K562 (cell line): ENCODE measurements at regions not wholly inside any gene's neighbourhood (a gene's known extent, or its start where the extent isn't known, plus 50 kb on each side); places are given as distances from the start of the nearest gene placed in this dataset.

Source experiments
- CCNT2 ChIP-seq: IDR thresholded peaks from 2 replicates; pipeline ENCODE4 v1.6.1; 2011; ENCODE audit warnings: borderline replicate concordance, low read depth, mild to moderate bottlenecking, moderate library complexity, mixed read lengths, low read length; ENCODE audit not compliant: insufficient read length; ENCODE audit errors: extremely low read depth
- DMBX1 ChIP-seq: fragments of 250-450 bp; sonication (Bioruptor Pico); IDR thresholded peaks from 2 replicates; pipeline ENCODE4 v1.8.0; 2022; ENCODE audit warnings: inconsistent platforms, mild to moderate bottlenecking, moderate library complexity, borderline replicate concordance
- FOSL1 ChIP-seq: fragments of 200-800 bp; sonication (Bioruptor generic); conservative IDR thresholded peaks from 2 replicates; pipeline ENCODE4 v1.6.1; 2016; ENCODE audit warnings: missing genetic modification characterization, missing compliant biosample characterization
- FOXK2 ChIP-seq, 2 experiments: fragments of 450-650 bp; IDR thresholded peaks in 1 of 2; conservative IDR thresholded peaks in 1 of 2; 2 replicates each; pipeline ENCODE4 v1.6.1; 2016; ENCODE audit warnings: low read depth in 2 of 2, mild to moderate bottlenecking in 1 of 2
- MAZ ChIP-seq, 2 experiments: fragments of 450-650 bp in 1 of 2; sonication (generic) in 1 of 2; formaldehyde crosslinking; IDR thresholded peaks in 1 of 2; conservative IDR thresholded peaks in 1 of 2; 2 replicates each; pipeline versions ENCODE4 v1.4.0 to v1.5.0; 2020; ENCODE audit warnings: mild to moderate bottlenecking in 1 of 2, missing genetic modification reagents in 1 of 2
- NCOR1 ChIP-seq: fragments of 450-650 bp; IDR thresholded peaks from 2 replicates; pipeline ENCODE4 v1.6.1; 2016; ENCODE audit warnings: mild to moderate bottlenecking, moderate library complexity
- NFE2L1 ChIP-seq: fragments of 450-650 bp; IDR thresholded peaks from 2 replicates; pipeline ENCODE4 v1.6.1; 2016; ENCODE audit warnings: missing genetic modification characterization, low read depth, mild to moderate bottlenecking, missing compliant biosample characterization, moderate library complexity, borderline replicate concordance
- PHF21A ChIP-seq: fragments of 450-650 bp; IDR thresholded peaks from 2 replicates; pipeline ENCODE4 v1.6.1; 2017; ENCODE audit warnings: low read depth, borderline replicate concordance
- RBM15 ChIP-seq: fragments of 200-400 bp; formaldehyde crosslinking; IDR thresholded peaks from 2 replicates; pipeline ENCODE4 v1.6.1; 2018; ENCODE audit warnings: mild to moderate bottlenecking, low read length, moderate library complexity; ENCODE audit not compliant: insufficient read depth
- RFX7 ChIP-seq: fragments of 250-450 bp; sonication (Bioruptor Pico); IDR thresholded peaks from 2 replicates; pipeline ENCODE4 v1.5.1; 2021; ENCODE audit warnings: mild to moderate bottlenecking
- SMC3 ChIP-seq: conservative IDR thresholded peaks from 2 replicates; pipeline ENCODE4 v1.6.1; 2011; ENCODE audit warnings: low read depth, low read length, improper control_type of control experiment; ENCODE audit not compliant: insufficient read depth
- ZNF354B ChIP-seq: fragments of 250-450 bp; sonication (Bioruptor Pico); IDR thresholded peaks from 2 replicates; pipeline ENCODE4 v1.4.0; 2020
- ZNF384 ChIP-seq: IDR thresholded peaks from 2 replicates; pipeline ENCODE4 v1.6.1; 2012; ENCODE audit warnings: low read depth, low read length, improper control_type of control experiment
- ZNF436 ChIP-seq: fragments of 250-450, 450-650 bp; sonication (Bioruptor Pico); formaldehyde crosslinking; IDR thresholded peaks from 2 replicates; pipeline ENCODE4 v1.7.0; 2020; ENCODE audit warnings: mild to moderate bottlenecking
- TF ChIP-seq, protein P1 (sequence below), 2 experiments: fragments of 450-650 bp; formaldehyde crosslinking in 1 of 2; IDR thresholded peaks; 2 replicates each; pipeline versions ENCODE4 v1.4.0 to v1.6.1; 2014 to 2020; ENCODE audit warnings: mild to moderate bottlenecking in 2 of 2, borderline replicate concordance in 1 of 2, low read depth in 1 of 2
- TF ChIP-seq, protein P2 (sequence below), 3 experiments: IDR thresholded peaks in 2 of 3; conservative IDR thresholded peaks in 1 of 3; 2 replicates each; pipeline ENCODE4 v1.5.1; 2011 to 2012; ENCODE audit warnings: low read length in 3 of 3, mild to moderate bottlenecking in 3 of 3, control low read depth in 2 of 3, improper control_type of control experiment in 1 of 3, inconsistent platforms in 1 of 3, low read depth in 1 of 3, mixed read lengths in 1 of 3, moderate library complexity in 1 of 3; ENCODE audit not compliant: insufficient read depth in 2 of 3

DNA sequence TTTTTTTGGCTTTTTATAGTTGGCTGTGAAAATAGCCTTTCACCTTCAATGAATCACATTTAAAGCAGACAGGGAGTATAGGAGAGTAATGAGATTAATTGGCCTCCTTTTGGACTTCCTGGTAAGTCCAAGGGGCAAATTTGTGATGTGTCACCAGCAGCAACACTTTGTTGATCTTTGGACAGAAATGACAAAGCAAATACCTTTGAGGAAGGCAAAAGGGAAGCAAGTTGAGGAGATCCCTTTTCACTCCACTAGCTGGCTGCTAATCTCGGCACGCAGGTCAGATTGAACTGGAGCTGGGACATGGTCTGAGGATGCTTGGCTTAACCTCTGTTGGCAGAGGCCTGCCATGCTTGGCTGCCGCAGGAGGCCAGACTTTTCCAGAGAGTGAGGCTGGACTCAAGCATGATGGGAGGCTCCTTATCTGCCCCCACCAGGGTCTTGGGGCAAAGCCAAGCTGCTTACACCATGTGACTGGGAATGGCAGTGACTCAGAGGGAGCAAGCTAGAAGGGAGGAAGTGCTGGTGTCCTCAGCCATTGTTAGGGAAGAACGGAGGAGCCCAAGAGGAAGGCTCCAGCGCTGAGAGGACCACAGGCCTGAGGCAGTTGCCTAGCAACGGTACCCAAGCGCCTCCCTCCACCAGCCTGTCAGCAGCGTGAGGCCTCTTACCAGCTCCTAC, 174.5 kb upstream of the MAP1B start (continued):
- TF ChIP-seq SMC3 (no peak), ZNF384 (no peak), MAZ (CRISPR knock-in tag; conservative IDR thresholded peaks at IDR 0.05 in 1 of 2, IDR thresholded peaks at IDR 0.05 in 1 of 2) (peak in 1 of 2 experiments; percentile 58; a peak in 1 of 4 replicates), FOSL1 (peak; percentile 93), CCNT2 (peak; percentile 32), DMBX1 (CRISPR knock-in tag) (no peak), RBM15 (no peak), ZNF354B (no peak), FOXK2 (conservative IDR thresholded peaks at IDR 0.05 in 1 of 2, IDR thresholded peaks at IDR 0.05 in 1 of 2; ENCODE audit: low read depth in 2 of 2) (peak in 1 of 2 experiments; percentile 52; a peak in 2 of 4 replicates), NFE2L1 (no peak), PHF21A (no peak), ZNF436 (CRISPR knock-in tag) (no peak), NCOR1 (peak; percentile 26; the same call in 1 of the 2 replicates), RFX7 (no peak)
- TF ChIP-seq, protein P1, sequence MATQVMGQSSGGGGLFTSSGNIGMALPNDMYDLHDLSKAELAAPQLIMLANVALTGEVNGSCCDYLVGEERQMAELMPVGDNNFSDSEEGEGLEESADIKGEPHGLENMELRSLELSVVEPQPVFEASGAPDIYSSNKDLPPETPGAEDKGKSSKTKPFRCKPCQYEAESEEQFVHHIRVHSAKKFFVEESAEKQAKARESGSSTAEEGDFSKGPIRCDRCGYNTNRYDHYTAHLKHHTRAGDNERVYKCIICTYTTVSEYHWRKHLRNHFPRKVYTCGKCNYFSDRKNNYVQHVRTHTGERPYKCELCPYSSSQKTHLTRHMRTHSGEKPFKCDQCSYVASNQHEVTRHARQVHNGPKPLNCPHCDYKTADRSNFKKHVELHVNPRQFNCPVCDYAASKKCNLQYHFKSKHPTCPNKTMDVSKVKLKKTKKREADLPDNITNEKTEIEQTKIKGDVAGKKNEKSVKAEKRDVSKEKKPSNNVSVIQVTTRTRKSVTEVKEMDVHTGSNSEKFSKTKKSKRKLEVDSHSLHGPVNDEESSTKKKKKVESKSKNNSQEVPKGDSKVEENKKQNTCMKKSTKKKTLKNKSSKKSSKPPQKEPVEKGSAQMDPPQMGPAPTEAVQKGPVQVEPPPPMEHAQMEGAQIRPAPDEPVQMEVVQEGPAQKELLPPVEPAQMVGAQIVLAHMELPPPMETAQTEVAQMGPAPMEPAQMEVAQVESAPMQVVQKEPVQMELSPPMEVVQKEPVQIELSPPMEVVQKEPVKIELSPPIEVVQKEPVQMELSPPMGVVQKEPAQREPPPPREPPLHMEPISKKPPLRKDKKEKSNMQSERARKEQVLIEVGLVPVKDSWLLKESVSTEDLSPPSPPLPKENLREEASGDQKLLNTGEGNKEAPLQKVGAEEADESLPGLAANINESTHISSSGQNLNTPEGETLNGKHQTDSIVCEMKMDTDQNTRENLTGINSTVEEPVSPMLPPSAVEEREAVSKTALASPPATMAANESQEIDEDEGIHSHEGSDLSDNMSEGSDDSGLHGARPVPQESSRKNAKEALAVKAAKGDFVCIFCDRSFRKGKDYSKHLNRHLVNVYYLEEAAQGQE (IDR thresholded peaks at IDR 0.05; ENCODE audit: borderline replicate concordance) = peak; percentile 27; the same call in 1 of the 2 replicates
- TF ChIP-seq, protein P1 (CRISPR knock-in tag; IDR thresholded peaks at IDR 0.05; ENCODE audit: low read depth) = no peak
- TF ChIP-seq, protein P2, sequence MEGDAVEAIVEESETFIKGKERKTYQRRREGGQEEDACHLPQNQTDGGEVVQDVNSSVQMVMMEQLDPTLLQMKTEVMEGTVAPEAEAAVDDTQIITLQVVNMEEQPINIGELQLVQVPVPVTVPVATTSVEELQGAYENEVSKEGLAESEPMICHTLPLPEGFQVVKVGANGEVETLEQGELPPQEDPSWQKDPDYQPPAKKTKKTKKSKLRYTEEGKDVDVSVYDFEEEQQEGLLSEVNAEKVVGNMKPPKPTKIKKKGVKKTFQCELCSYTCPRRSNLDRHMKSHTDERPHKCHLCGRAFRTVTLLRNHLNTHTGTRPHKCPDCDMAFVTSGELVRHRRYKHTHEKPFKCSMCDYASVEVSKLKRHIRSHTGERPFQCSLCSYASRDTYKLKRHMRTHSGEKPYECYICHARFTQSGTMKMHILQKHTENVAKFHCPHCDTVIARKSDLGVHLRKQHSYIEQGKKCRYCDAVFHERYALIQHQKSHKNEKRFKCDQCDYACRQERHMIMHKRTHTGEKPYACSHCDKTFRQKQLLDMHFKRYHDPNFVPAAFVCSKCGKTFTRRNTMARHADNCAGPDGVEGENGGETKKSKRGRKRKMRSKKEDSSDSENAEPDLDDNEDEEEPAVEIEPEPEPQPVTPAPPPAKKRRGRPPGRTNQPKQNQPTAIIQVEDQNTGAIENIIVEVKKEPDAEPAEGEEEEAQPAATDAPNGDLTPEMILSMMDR (IDR thresholded peaks at IDR 0.05 in 2 of 3, conservative IDR thresholded peaks at IDR 0.05 in 1 of 3; ENCODE audit: insufficient read depth in 2 of 3, low read depth in 1 of 3, low read length in 3 of 3) = peak in 1 of 3 experiments; percentile 4; a peak in 1 of 6 replicates
